Astrocyte (in vitro differentiated cells and primary cell): ENCODE measurements at regions not wholly inside any gene's neighbourhood (a gene's known extent, or its start where the extent isn't known, plus 50 kb on each side); places are given as distances from the start of the nearest gene placed in this dataset.

Experiments used
- EZH2 ChIP-seq: IDR thresholded peaks from 2 replicates; pipeline ENCODE4 v1.6.1; 2012; ENCODE audit warnings: mild to moderate bottlenecking, low read length, inconsistent platforms; ENCODE audit not compliant: insufficient read depth
- TF ChIP-seq, protein P1 (sequence below): IDR thresholded peaks from 2 replicates; pipeline ENCODE4 v1.5.1; 2011; ENCODE audit warnings: low read depth, mild to moderate bottlenecking, inconsistent platforms, low read length, moderate library complexity; ENCODE audit not compliant: insufficient read depth

DNA sequence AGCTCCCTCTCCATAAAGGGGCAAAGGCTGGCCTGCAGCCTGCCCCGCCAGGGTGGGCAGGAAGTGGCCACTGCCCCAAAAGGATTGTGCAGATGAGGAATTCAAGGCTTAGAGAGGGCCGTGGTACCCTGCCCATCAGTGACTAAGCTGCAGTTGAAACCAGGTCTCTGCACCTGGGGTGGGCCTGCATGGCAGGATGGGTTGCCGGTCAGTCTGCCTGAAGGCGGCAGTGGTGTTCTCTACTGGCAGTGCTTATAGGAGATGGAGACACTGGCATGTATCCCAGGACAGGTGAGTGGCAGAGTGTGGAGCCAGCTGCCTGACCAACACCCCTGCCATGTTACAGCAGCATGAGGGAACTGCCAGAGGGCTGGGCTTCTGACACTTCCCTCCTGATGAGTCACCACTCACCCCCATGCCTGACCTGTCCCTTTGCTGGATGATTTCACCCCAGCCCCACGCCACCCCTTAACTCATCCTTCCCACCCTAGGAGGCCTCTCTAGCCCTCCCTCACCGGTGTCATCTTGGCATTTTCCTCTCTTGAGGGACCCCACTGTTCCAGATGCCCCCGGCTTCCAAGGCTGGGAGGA lies 70.2 kb upstream of the LMO1 start:
- TF ChIP-seq, protein P1, sequence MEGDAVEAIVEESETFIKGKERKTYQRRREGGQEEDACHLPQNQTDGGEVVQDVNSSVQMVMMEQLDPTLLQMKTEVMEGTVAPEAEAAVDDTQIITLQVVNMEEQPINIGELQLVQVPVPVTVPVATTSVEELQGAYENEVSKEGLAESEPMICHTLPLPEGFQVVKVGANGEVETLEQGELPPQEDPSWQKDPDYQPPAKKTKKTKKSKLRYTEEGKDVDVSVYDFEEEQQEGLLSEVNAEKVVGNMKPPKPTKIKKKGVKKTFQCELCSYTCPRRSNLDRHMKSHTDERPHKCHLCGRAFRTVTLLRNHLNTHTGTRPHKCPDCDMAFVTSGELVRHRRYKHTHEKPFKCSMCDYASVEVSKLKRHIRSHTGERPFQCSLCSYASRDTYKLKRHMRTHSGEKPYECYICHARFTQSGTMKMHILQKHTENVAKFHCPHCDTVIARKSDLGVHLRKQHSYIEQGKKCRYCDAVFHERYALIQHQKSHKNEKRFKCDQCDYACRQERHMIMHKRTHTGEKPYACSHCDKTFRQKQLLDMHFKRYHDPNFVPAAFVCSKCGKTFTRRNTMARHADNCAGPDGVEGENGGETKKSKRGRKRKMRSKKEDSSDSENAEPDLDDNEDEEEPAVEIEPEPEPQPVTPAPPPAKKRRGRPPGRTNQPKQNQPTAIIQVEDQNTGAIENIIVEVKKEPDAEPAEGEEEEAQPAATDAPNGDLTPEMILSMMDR, result no peak
- TF ChIP-seq EZH2, result no peak
